Coronary artery (tissue), 2 donors: ENCODE measurements at regions not wholly inside any gene's neighbourhood (a gene's known extent, or its start where the extent isn't known, plus 50 kb on each side); places are given as distances from the start of the nearest gene placed in this dataset.

Source experiments
- DNase-seq: peaks from one replicate; pipeline ENCODE4 v3.0.0-alpha.2; 2017; ENCODE audit warnings: low spot score
- H3K27ac ChIP-seq, 2 donors: fragments of 200-600 bp; sonication (generic); one replicate each; pipeline ENCODE4 v1.5.1; 2016 to 2019
- H3K4me3 ChIP-seq: fragments of 200-600 bp; sonication (generic); 2 replicates; pipeline ENCODE4 v1.5.1; 2016; ENCODE audit warnings: mild to moderate bottlenecking, moderate library complexity
- CTCF ChIP-seq: fragments of 200-600 bp; sonication (generic); IDR thresholded peaks from one replicate; pipeline ENCODE4 v1.5.1; 2019; ENCODE audit warnings: antibody characterized with exemption

- no peak overlapping the region for H3K27ac ChIP-seq
- H3K4me3 ChIP-seq: no peak overlapping the region
- no peak for DNase-seq
- no peak for TF ChIP-seq CTCF
These were observed 76.3 kb downstream of the FOXI2 start for GRCh38 chr10:127813290-127813689.

- no peak for DNase-seq
- no peak overlapping the region for H3K4me3 ChIP-seq
- H3K27ac ChIP-seq: no peak overlapping the region
- no peak for TF ChIP-seq CTCF
These were observed 77.6 kb downstream of the CLRN3 start for GRCh38 chr10:127815147-127815546.

- H3K4me3 ChIP-seq: no peak overlapping the region
- H3K27ac ChIP-seq: no peak overlapping the region
- no peak for DNase-seq
- TF ChIP-seq CTCF: no peak
These were observed 67.9 kb downstream of the CLRN3 start for GRCh38 chr10:127824826-127825225.

GRCh38 chr10:127826154-127826725 is 66.5 kb downstream of the CLRN3 start:
- Histone ChIP-seq H3K4me3 (no peak overlapping the region), H3K27ac (no peak overlapping the region)
- no peak for DNase-seq
- TF ChIP-seq CTCF: no peak

- Histone ChIP-seq H3K27ac (no peak overlapping the region), H3K4me3 (no peak overlapping the region)
- DNase-seq: no peak
- TF ChIP-seq CTCF: no peak
These were observed 65.2 kb downstream of the CLRN3 start for GRCh38 chr10:127827354-127828140.
